B cell (primary cell): ENCODE measurements at regions not wholly inside any gene's neighbourhood (a gene's known extent, or its start where the extent isn't known, plus 50 kb on each side); places are given as distances from the start of the nearest gene placed in this dataset.

Source experiments
- ATAC-seq: fragments of 200-7000 bp; cut with Tn5 transposase; one replicate; pipeline ENCODE4 v1.10.0; 2021; ENCODE audit warnings: low read depth, mild to moderate bottlenecking, moderate number of reproducible peaks, moderate library complexity
- CTCF ChIA-PET: fragments of 350-600 bp; sonication (Branson Sonifier 250); formaldehyde crosslinking; loops from one replicate; lab custom pipeline; 2021; ENCODE audit warnings: antibody characterized with exemption, inconsistent platforms; lab: Charles Lee
- POLR2A ChIA-PET: fragments of 350-600 bp; sonication (Branson Sonifier 250); formaldehyde crosslinking; loops from one replicate; lab custom pipeline; 2021; ENCODE audit warnings: antibody characterized with exemption; lab: Charles Lee
- DNase-seq: peaks from one replicate; pipeline ENCODE4 v3.0.0; 2013
- H2AFZ ChIP-seq: 2 replicates; pipeline ENCODE4 v1.6.1; 2012; ENCODE audit warnings: mild to moderate bottlenecking, low read depth, low read length; ENCODE audit not compliant: insufficient read depth, poor library complexity, severe bottlenecking
- H3K27ac ChIP-seq, 2 donors: 1 replicate in 1 of 2; 2 replicates in 1 of 2; pipeline ENCODE4 v1.5.1; 2012 to 2013; ENCODE audit warnings: low read length in 2 of 2, mild to moderate bottlenecking in 2 of 2, moderate library complexity in 1 of 2
- H3K27me3 ChIP-seq, 4 experiments: fragments of 200-600 bp in 1 of 4; sonication (generic) in 1 of 4; replicated peaks in 1 of 4; 1 replicate in 2 of 4; 2 replicates in 2 of 4; pipeline versions ENCODE4 v1.6.1 to v1.7.0; 2013 to 2016; ENCODE audit warnings: low read length in 3 of 4, mild to moderate bottlenecking in 2 of 4, mixed read lengths in 1 of 4, moderate library complexity in 1 of 4; ENCODE audit not compliant: insufficient read depth in 4 of 4, control insufficient read depth in 3 of 4; ENCODE audit errors: control extremely low read depth in 1 of 4
- H3K36me3 ChIP-seq, 2 experiments: replicated peaks in 1 of 2; 1 replicate in 1 of 2; 2 replicates in 1 of 2; pipeline versions ENCODE4 v1.6.1 to v1.7.1; 2013; ENCODE audit warnings: low read length in 1 of 2; ENCODE audit not compliant: insufficient read depth in 2 of 2, control insufficient read depth in 1 of 2; ENCODE audit errors: control extremely low read depth in 1 of 2, extremely low read depth in 1 of 2
- H3K4me1 ChIP-seq, 2 donors: fragments of 200-600 bp in 1 of 2; sonication (generic) in 1 of 2; 1 replicate in 1 of 2; 2 replicates in 1 of 2; pipeline versions ENCODE4 v1.5.1 to v1.6.1; 2013 to 2017; ENCODE audit warnings: low read length in 2 of 2; ENCODE audit not compliant: control insufficient read depth in 2 of 2, insufficient read depth in 2 of 2
- H3K4me2 ChIP-seq: replicated peaks from 2 replicates; pipeline ENCODE3; 2012; ENCODE audit warnings: mild to moderate bottlenecking, low read depth, low read length; ENCODE audit not compliant: poor library complexity, severe bottlenecking
- H3K4me3 ChIP-seq, 5 experiments: fragments of 200-600 bp in 1 of 5; sonication (generic) in 1 of 5; 1 replicate in 3 of 5; 2 replicates in 2 of 5; pipeline versions ENCODE4 v1.5.1 to v1.7.0; 2011 to 2016; ENCODE audit warnings: low read length in 4 of 5, mild to moderate bottlenecking in 4 of 5, low read depth in 2 of 5, control low read depth in 1 of 5, moderate library complexity in 1 of 5; ENCODE audit not compliant: insufficient read depth in 1 of 5; ENCODE audit errors: control extremely low read depth in 1 of 5, extremely low read depth in 1 of 5
- H3K79me2 ChIP-seq: fragments of 200-600 bp; sonication (generic); one replicate; pipeline ENCODE4 v1.6.0; 2016; ENCODE audit warnings: low read length; ENCODE audit not compliant: control insufficient read depth, insufficient read depth
- H3K9ac ChIP-seq: fragments of 200-600 bp; sonication (generic); 2 replicates; pipeline ENCODE4 v1.6.1; 2017; ENCODE audit warnings: mild to moderate bottlenecking, low read length, moderate library complexity
- H3K9me3 ChIP-seq, 3 donors: one replicate each; pipeline versions ENCODE4 v1.6.1 to v1.7.1; 2013; ENCODE audit warnings: low read length in 2 of 3; ENCODE audit not compliant: control insufficient read depth in 2 of 3, insufficient read depth in 1 of 3; ENCODE audit errors: control extremely low read depth in 1 of 3
- H4K20me1 ChIP-seq: 2 replicates; pipeline ENCODE4 v1.6.0; 2012; ENCODE audit warnings: mild to moderate bottlenecking, low read length; ENCODE audit not compliant: insufficient read depth, control insufficient read depth, poor library complexity, severe bottlenecking
- H3K27ac Mint-ChIP-seq: one replicate; pipeline ENCODE4 v1.8.0; 2021; ENCODE audit warnings: mixed read lengths
- H3K27me3 Mint-ChIP-seq: one replicate; pipeline ENCODE4 v1.8.0; 2021; ENCODE audit warnings: mixed read lengths
- H3K4me1 Mint-ChIP-seq: one replicate; pipeline ENCODE4 v1.8.0; 2021; ENCODE audit warnings: mixed read lengths
- H3K4me3 Mint-ChIP-seq: one replicate; pipeline ENCODE4 v1.8.0; 2021; ENCODE audit warnings: mixed read lengths
- H3K9me3 Mint-ChIP-seq: one replicate; pipeline ENCODE4 v1.8.0; 2022; ENCODE audit warnings: mixed read lengths; ENCODE audit not compliant: insufficient read depth
- CTCF ChIP-seq: fragments of 200-600 bp; IDR thresholded peaks from one replicate; pipeline ENCODE4 v1.8.0; 2022; ENCODE audit warnings: antibody characterized with exemption, mild to moderate bottlenecking
- EZH2 ChIP-seq: IDR thresholded peaks from 2 replicates; pipeline ENCODE4 v1.6.1; 2012; ENCODE audit warnings: borderline replicate concordance, low read depth, mild to moderate bottlenecking, moderate library complexity, low read length; ENCODE audit not compliant: insufficient read depth, poor library complexity, severe bottlenecking
- WGBS: methylation state at CpG from one replicate; pipeline ENCODE4 v1.1.5; 2013; ENCODE audit warnings: missing lambda C conversion rate; ENCODE audit not compliant: insufficient coverage; 5-methylcytosine and 5-hydroxymethylcytosine counted together
- intact Hi-C: fragments of 100-400 bp; cut with micrococcal nuclease; formaldehyde crosslinking; loops from one replicate; pipeline ENCODE4 v1.10.0; 2022

GRCh38 chr14:61636291-61636690 is 59.0 kb upstream of the HIF1A start:
- ATAC-seq (no peak), DNase-seq (no peak)
- Histone ChIP-seq H3K4me2 (no peak overlapping the region), H3K27ac (no peak overlapping the region), H2AFZ (no peak overlapping the region), H3K4me3 (no peak overlapping the region), H3K36me3 (no peaks in the 10 kb centered on the region), H3K9me3 (no peaks in the 10 kb centered on the region), H3K4me1 (peaks cover 18 to 20% of the 10 kb centered on the region in 2 donors), H3K27me3 (no peaks in the 10 kb centered on the region), H4K20me1 (no peaks in the 10 kb centered on the region), H3K79me2 (no peaks in the 10 kb centered on the region), H3K9ac (no peak overlapping the region)
- CTCF ChIA-PET, result interaction anchor here (0.6 to 0.7 kb wide), 2 partner anchors 67 to 128 kb away, joined by 3 to 6 read pairs; no protein-coding TSS in a partner anchor
- Mint-ChIP-seq H3K4me1 (peaks cover 19% of the 10 kb centered on the region), H3K9me3 (no peaks in the 10 kb centered on the region), H3K4me3 (no peak overlapping the region), H3K27me3 (no peaks in the 10 kb centered on the region), H3K27ac (peak overlapping the region; percentile 70)
- POLR2A ChIA-PET, result no interaction called here
- WGBS, result no CpG with 5 or more reads among the region's 1 CpG
- no peak for TF ChIP-seq CTCF
- intact Hi-C loops, result no loop called here

- peak overlapping the region; percentile 70 for H3K27ac Mint-ChIP-seq
- no peaks in the 10 kb centered on the region for H3K79me2 ChIP-seq
- no peak overlapping the region for H3K4me3 Mint-ChIP-seq
- no peaks in the 10 kb centered on the region for H3K9me3 ChIP-seq
- H3K9ac ChIP-seq, result no peak overlapping the region
- no peaks in the 10 kb centered on the region for H3K9me3 Mint-ChIP-seq
- no peak overlapping the region for H2AFZ ChIP-seq
- intact Hi-C loops, result no loop called here
- H4K20me1 ChIP-seq, result no peaks in the 10 kb centered on the region
- no peak overlapping the region for H3K4me3 ChIP-seq
- H3K27me3 ChIP-seq, result no peaks in the 10 kb centered on the region
- H3K4me1 ChIP-seq, result peaks cover 20 to 21% of the 10 kb centered on the region in 2 donors
- POLR2A ChIA-PET, result no interaction called here
- H3K4me2 ChIP-seq, result no peak overlapping the region
- H3K27ac ChIP-seq, result no peak overlapping the region
- no CpG with 5 or more reads among the region's 3 CpGs for WGBS
- ATAC-seq (peak; percentile 61), DNase-seq (peak; percentile 39)
- H3K36me3 ChIP-seq, result no peaks in the 10 kb centered on the region
- H3K4me1 Mint-ChIP-seq, result peaks cover 20% of the 10 kb centered on the region
- TF ChIP-seq EZH2 (no peak), CTCF (no peak)
- H3K27me3 Mint-ChIP-seq, result no peaks in the 10 kb centered on the region
- CTCF ChIA-PET, result interaction anchor here (0.6 kb wide), 1 partner anchor 68 kb away, joined by 3 read pairs; no protein-coding TSS in a partner anchor
Observed at GRCh38 chr14:61636779-61637178, 58.5 kb upstream of the HIF1A start.
